Fibroblast of lung (primary cell): ENCODE measurements at regions not wholly inside any gene's neighbourhood (a gene's known extent, or its start where the extent isn't known, plus 50 kb on each side); places are given as distances from the start of the nearest gene placed in this dataset.

ENCODE experiments used
- EZH2 ChIP-seq: IDR thresholded peaks from 2 replicates; pipeline ENCODE4 v1.5.1; 2012; ENCODE audit warnings: low read length, control low read depth, mild to moderate bottlenecking; ENCODE audit errors: missing control alignments
- TF ChIP-seq, protein P1 (sequence below), 2 donors: IDR thresholded peaks in 1 of 2; conservative IDR thresholded peaks in 1 of 2; 1 replicate in 1 of 2; 2 replicates in 1 of 2; pipeline ENCODE4 v1.5.1; 2011 to 2012; ENCODE audit warnings: low read length in 2 of 2, control low read depth in 1 of 2, inconsistent platforms in 1 of 2, low read depth in 1 of 2, mild to moderate bottlenecking in 1 of 2

DNA sequence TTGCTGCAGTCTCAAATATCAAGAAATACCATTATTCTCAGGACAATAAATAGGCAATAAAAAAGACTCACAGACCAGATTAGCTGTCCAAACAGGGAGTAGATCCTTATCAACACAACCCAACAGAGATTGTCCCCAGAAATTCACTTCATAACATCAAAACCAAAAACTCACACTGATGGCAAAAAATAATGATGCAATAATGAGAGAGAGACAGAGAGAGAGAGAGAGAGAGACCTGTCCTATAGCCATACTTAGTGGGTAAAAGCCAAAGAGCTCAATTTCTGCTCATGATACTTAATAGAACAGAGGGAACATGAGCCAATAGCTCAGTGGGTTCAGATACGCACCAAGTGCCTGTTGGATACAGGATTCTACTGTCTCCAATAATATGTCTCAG is 244.5 kb downstream of the FAM72C start:
- TF ChIP-seq, protein P1, sequence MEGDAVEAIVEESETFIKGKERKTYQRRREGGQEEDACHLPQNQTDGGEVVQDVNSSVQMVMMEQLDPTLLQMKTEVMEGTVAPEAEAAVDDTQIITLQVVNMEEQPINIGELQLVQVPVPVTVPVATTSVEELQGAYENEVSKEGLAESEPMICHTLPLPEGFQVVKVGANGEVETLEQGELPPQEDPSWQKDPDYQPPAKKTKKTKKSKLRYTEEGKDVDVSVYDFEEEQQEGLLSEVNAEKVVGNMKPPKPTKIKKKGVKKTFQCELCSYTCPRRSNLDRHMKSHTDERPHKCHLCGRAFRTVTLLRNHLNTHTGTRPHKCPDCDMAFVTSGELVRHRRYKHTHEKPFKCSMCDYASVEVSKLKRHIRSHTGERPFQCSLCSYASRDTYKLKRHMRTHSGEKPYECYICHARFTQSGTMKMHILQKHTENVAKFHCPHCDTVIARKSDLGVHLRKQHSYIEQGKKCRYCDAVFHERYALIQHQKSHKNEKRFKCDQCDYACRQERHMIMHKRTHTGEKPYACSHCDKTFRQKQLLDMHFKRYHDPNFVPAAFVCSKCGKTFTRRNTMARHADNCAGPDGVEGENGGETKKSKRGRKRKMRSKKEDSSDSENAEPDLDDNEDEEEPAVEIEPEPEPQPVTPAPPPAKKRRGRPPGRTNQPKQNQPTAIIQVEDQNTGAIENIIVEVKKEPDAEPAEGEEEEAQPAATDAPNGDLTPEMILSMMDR (conservative IDR thresholded peaks at IDR 0.05 in 1 of 2, IDR thresholded peaks at IDR 0.05 in 1 of 2; ENCODE audit: low read depth in 1 of 2, low read length in 2 of 2): no peak
- TF ChIP-seq EZH2: no peak
